ENCODE measurements at regions not wholly inside any gene's neighbourhood (a gene's known extent, or its start where the extent isn't known, plus 50 kb on each side); places are given as distances from the start of the nearest gene placed in this dataset.

DNA sequence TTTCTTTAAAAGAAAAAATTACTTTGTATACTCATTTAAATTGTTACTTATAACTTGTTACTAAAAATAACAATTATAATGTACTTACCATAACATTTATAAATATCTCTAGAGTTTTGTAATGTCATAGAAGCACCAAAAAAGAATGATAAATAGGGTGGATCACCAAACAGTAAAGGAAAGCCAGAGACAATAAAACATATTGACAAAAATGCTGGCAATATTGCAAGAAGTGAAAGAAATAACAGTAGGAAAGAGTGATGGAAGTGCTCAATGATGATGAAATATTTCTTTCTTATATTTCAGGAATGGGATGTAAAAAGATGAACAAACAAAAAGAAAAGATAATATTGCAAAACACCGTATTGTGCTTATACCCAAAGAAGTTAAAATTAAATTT lies 301.7 kb downstream of the CENPW start:
- no peak overlapping the region for H3K27ac ChIP-seq (ENCODE audit: control insufficient read depth, insufficient read depth)
- 29% methylated on average over 1 of the region's 1 CpG for WGBS (ENCODE audit: insufficient coverage, insufficient replicate concordance, low lambda C conversion rate, missing lambda C conversion rate)
- ChIA-PET CTCF (interaction anchor here (0.6 to 0.9 kb wide), 2 partner anchors 10 to 52 kb away, joined by 3 read pairs; no protein-coding TSS in a partner anchor), SMC1A (ENCODE audit: uncharacterized antibody, unreplicated experiment) (interaction anchor here (1.3 kb wide), 1 partner anchor 161 kb away, joined by 4 read pairs; no protein-coding TSS in a partner anchor), POLR2A (no interaction called here), RAD21 (ENCODE audit: unreplicated experiment) (no interaction called here)
- BruUV-seq (replicated peaks): no TSS peak
- TF ChIP-seq BHLHE40 (IDR thresholded peaks at IDR 0.05; ENCODE audit: borderline replicate concordance in 1 of 2, low read depth in 2 of 2, low read length in 1 of 2): no peak
- no peak for TF ChIP-seq NR2C2 (IDR thresholded peaks at IDR 0.05; ENCODE audit: borderline replicate concordance, control insufficient read depth, insufficient read length, low read depth)
- no peak for TF ChIP-seq SRF (IDR thresholded peaks at IDR 0.05; ENCODE audit: low read depth in 2 of 2, low read length in 2 of 2)
- TF ChIP-seq YBX1 (IDR thresholded peaks at IDR 0.05): no peak
- no peak for TF ChIP-seq KLF5 (IDR thresholded peaks at IDR 0.05; ENCODE audit: partially characterized antibody)
- no peak for TF ChIP-seq ZNF217 (IDR thresholded peaks at IDR 0.05)
- TF ChIP-seq EGR1 (IDR thresholded peaks at IDR 0.05; ENCODE audit: borderline replicate concordance in 1 of 2, low read depth in 2 of 2, low read length in 2 of 2): no peak
- TF ChIP-seq TCF12 (IDR thresholded peaks at IDR 0.05; ENCODE audit: low read depth, low read length): no peak
- TF ChIP-seq, protein P1, sequence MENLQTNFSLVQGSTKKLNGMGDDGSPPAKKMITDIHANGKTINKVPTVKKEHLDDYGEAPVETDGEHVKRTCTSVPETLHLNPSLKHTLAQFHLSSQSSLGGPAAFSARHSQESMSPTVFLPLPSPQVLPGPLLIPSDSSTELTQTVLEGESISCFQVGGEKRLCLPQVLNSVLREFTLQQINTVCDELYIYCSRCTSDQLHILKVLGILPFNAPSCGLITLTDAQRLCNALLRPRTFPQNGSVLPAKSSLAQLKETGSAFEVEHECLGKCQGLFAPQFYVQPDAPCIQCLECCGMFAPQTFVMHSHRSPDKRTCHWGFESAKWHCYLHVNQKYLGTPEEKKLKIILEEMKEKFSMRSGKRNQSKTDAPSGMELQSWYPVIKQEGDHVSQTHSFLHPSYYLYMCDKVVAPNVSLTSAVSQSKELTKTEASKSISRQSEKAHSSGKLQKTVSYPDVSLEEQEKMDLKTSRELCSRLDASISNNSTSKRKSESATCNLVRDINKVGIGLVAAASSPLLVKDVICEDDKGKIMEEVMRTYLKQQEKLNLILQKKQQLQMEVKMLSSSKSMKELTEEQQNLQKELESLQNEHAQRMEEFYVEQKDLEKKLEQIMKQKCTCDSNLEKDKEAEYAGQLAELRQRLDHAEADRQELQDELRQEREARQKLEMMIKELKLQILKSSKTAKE (IDR thresholded peaks at IDR 0.05; ENCODE audit: low read depth, poor library complexity, severe bottlenecking): no peak
- TF ChIP-seq BRCA1 (IDR thresholded peaks at IDR 0.05; ENCODE audit: low read depth, low read length): no peak
- no peak for TF ChIP-seq TAF1 (IDR thresholded peaks at IDR 0.05; ENCODE audit: borderline replicate concordance, low read depth, low read length)
- no peak for TF ChIP-seq YY1 (IDR thresholded peaks at IDR 0.05; ENCODE audit: low read depth, low read length)
- TF ChIP-seq, protein P2, sequence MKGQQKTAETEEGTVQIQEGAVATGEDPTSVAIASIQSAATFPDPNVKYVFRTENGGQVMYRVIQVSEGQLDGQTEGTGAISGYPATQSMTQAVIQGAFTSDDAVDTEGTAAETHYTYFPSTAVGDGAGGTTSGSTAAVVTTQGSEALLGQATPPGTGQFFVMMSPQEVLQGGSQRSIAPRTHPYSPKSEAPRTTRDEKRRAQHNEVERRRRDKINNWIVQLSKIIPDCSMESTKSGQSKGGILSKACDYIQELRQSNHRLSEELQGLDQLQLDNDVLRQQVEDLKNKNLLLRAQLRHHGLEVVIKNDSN (IDR thresholded peaks at IDR 0.05; ENCODE audit: borderline replicate concordance, extremely low read length, insufficient read depth, low read depth, low read length): no peak
- no peak for TF ChIP-seq ZBTB4 (CRISPR knock-in tag; IDR thresholded peaks at IDR 0.05)
- no peak for TF ChIP-seq NR2F1 (conservative IDR thresholded peaks at IDR 0.05)
- TF ChIP-seq, protein P3, sequence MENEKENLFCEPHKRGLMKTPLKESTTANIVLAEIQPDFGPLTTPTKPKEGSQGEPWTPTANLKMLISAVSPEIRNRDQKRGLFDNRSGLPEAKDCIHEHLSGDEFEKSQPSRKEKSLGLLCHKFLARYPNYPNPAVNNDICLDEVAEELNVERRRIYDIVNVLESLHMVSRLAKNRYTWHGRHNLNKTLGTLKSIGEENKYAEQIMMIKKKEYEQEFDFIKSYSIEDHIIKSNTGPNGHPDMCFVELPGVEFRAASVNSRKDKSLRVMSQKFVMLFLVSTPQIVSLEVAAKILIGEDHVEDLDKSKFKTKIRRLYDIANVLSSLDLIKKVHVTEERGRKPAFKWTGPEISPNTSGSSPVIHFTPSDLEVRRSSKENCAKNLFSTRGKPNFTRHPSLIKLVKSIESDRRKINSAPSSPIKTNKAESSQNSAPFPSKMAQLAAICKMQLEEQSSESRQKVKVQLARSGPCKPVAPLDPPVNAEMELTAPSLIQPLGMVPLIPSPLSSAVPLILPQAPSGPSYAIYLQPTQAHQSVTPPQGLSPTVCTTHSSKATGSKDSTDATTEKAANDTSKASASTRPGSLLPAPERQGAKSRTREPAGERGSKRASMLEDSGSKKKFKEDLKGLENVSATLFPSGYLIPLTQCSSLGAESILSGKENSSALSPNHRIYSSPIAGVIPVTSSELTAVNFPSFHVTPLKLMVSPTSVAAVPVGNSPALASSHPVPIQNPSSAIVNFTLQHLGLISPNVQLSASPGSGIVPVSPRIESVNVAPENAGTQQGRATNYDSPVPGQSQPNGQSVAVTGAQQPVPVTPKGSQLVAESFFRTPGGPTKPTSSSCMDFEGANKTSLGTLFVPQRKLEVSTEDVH (IDR thresholded peaks at IDR 0.05; ENCODE audit: low read depth, partially characterized antibody): no peak
- no peak for TF ChIP-seq HDGF (IDR thresholded peaks at IDR 0.05)
- FAIRE-seq (no peak), DNase-seq (ENCODE audit: low read depth, low spot score) (no peak), ATAC-seq (no peak)
- H3K9ac ChIP-seq (ENCODE audit: control insufficient read depth, insufficient read depth, low read length): no peak overlapping the region
- in situ Hi-C loops (cut with MboI) (no loop called here), intact Hi-C loops (cut with micrococcal nuclease; ENCODE audit: unreplicated experiment) (no loop called here)
- H3K4me1 ChIP-seq (ENCODE audit: control insufficient read depth, insufficient read depth, low read length): no peaks in the 10 kb centered on the region
- H3K4me3 ChIP-seq: no peak overlapping the region
- no peak overlapping the region for H3K4me2 ChIP-seq (ENCODE audit: control insufficient read depth, insufficient read depth)
- no peaks in the 10 kb centered on the region for H3K9me3 ChIP-seq (replicated peaks; ENCODE audit: control insufficient read depth, insufficient read depth, low read length)
- H3K79me2 ChIP-seq (ENCODE audit: control insufficient read depth, insufficient read depth, low read length): no peaks in the 10 kb centered on the region
- no peaks in the 10 kb centered on the region for H3K36me3 ChIP-seq (ENCODE audit: control insufficient read depth in 2 of 2, insufficient read depth in 2 of 2, low read length in 1 of 2)
- H2AFZ ChIP-seq (ENCODE audit: control insufficient read depth, low read depth, low read length): no peak overlapping the region
- no peaks in the 10 kb centered on the region for H3K27me3 ChIP-seq (replicated peaks in 1 of 2; ENCODE audit: control insufficient read depth in 2 of 2, insufficient read depth in 2 of 2, low read length in 1 of 2)
- no peaks in the 10 kb centered on the region for H4K20me1 ChIP-seq (ENCODE audit: control insufficient read depth, insufficient read depth)

Data from GM12878 (cell line).